PC-9 (cell line): ENCODE measurements at regions not wholly inside any gene's neighbourhood (a gene's known extent, or its start where the extent isn't known, plus 50 kb on each side); places are given as distances from the start of the nearest gene placed in this dataset.

Experiments
- BruUV-seq: library from RNA; stranded (reverse); fragments of 400-500 nt; replicated peaks from 2 replicates; lab custom pipeline; 2021; lab: Mats Ljungman, UMichigan
- CTCF ChIA-PET: fragments of 300-600 bp; sonication (Branson Sonifier 250); formaldehyde crosslinking; loops from one replicate; lab custom pipeline; 2022; ENCODE audit warnings: antibody characterized with exemption; lab: Charles Lee
- POLR2A ChIA-PET: fragments of 300-600 bp; sonication (Branson Sonifier 250); formaldehyde crosslinking; loops from one replicate; lab custom pipeline; 2022; ENCODE audit warnings: antibody characterized with exemption; ENCODE audit not compliant: unreplicated experiment; lab: Charles Lee
- DNase-seq, 2 experiments: peaks; one replicate each; pipeline versions ENCODE4 v3.0.0 to v3.0.0-alpha.2; 2015 to 2022; ENCODE audit warnings: mixed read lengths in 1 of 2
- H2AFZ ChIP-seq: fragments of 200-600 bp; sonication (generic); 2 replicates; pipeline ENCODE4 v1.8.1; 2017; ENCODE audit warnings: antibody characterized with exemption
- H3F3A ChIP-seq: fragments of 200-600 bp; sonication (generic); 2 replicates; pipeline ENCODE4 v1.8.1; 2017; ENCODE audit warnings: antibody characterized with exemption, mild to moderate bottlenecking, low read depth; ENCODE audit not compliant: insufficient read depth
- H3K27ac ChIP-seq: fragments of 200-600 bp; sonication (generic); 2 replicates; pipeline ENCODE4 v1.6.1; 2016; ENCODE audit warnings: mixed run types
- H3K27me3 ChIP-seq: fragments of 200-600 bp; sonication (generic); 2 replicates; pipeline ENCODE4 v1.6.1; 2016; ENCODE audit warnings: low read depth, mixed run types; ENCODE audit not compliant: insufficient read depth
- H3K36me3 ChIP-seq: fragments of 200-600 bp; sonication (generic); 2 replicates; pipeline ENCODE4 v1.6.1; 2016; ENCODE audit warnings: low read depth, mixed run types
- H3K4me1 ChIP-seq: fragments of 200-600 bp; sonication (generic); replicated peaks from 2 replicates; pipeline ENCODE4 v1.6.1; 2016; ENCODE audit warnings: mixed run types; ENCODE audit not compliant: insufficient read depth
- H3K4me2 ChIP-seq: fragments of 200-600 bp; sonication (generic); 2 replicates; pipeline ENCODE4 v1.6.1; 2017; ENCODE audit warnings: mixed run types
- H3K4me3 ChIP-seq: fragments of 200-600 bp; sonication (generic); 2 replicates; pipeline ENCODE4 v1.6.1; 2016; ENCODE audit warnings: mixed run types
- H3K79me2 ChIP-seq: fragments of 200-600 bp; sonication (generic); 2 replicates; pipeline ENCODE4 v1.6.1; 2017; ENCODE audit warnings: low read depth, mixed run types
- H3K9me2 ChIP-seq: fragments of 200-600 bp; sonication (generic); 2 replicates; pipeline ENCODE4 v1.8.1; 2017; ENCODE audit warnings: mild to moderate bottlenecking; ENCODE audit not compliant: insufficient read depth
- H3K9me3 ChIP-seq: fragments of 200-600 bp; sonication (generic); 2 replicates; pipeline ENCODE4 v1.8.1; 2016; ENCODE audit warnings: low read depth; ENCODE audit not compliant: insufficient read depth
- H4K20me1 ChIP-seq: fragments of 200-600 bp; sonication (generic); 2 replicates; pipeline ENCODE4 v1.8.1; 2017; ENCODE audit not compliant: insufficient read depth
- CTCF ChIP-seq: fragments of 200-600 bp; sonication (generic); conservative IDR thresholded peaks from 2 replicates; pipeline ENCODE4 v1.6.1; 2017; ENCODE audit warnings: mixed run types, antibody characterized with exemption, mild to moderate bottlenecking, moderate library complexity
- EZH2 ChIP-seq: fragments of 200-600 bp; sonication (generic); IDR thresholded peaks from 2 replicates; pipeline ENCODE4 v1.8.0; 2017; ENCODE audit warnings: antibody characterized with exemption, low read depth
- intact Hi-C: fragments of 100-400 bp; cut with micrococcal nuclease; formaldehyde crosslinking; loops from one replicate; pipeline ENCODE4 v1.10.0; 2022; ENCODE audit not compliant: unreplicated experiment

- no peak overlapping the region for H3K27ac ChIP-seq
- H3K9me3 ChIP-seq = no peaks in the 10 kb centered on the region
- no peak for DNase-seq
- H3K4me1 ChIP-seq = no peaks in the 10 kb centered on the region
- no peak overlapping the region for H3K4me2 ChIP-seq
- intact Hi-C loops = no loop called here
- H3K4me3 ChIP-seq = no peak overlapping the region
- peaks cover 45% of the 10 kb centered on the region for H3K27me3 ChIP-seq
- H3K79me2 ChIP-seq = no peaks in the 10 kb centered on the region
- H3F3A ChIP-seq = no peaks in the 10 kb centered on the region
- BruUV-seq = no TSS peak
- H3K36me3 ChIP-seq = no peaks in the 10 kb centered on the region
- no peaks in the 10 kb centered on the region for H3K9me2 ChIP-seq
- POLR2A ChIA-PET = no interaction called here
- H2AFZ ChIP-seq = no peak overlapping the region
- CTCF ChIA-PET = no interaction called here
- TF ChIP-seq CTCF (no peak), EZH2 (no peak)
- H4K20me1 ChIP-seq = 0 out of 2 replicates have a peak, but pooled peaks cover 3% of the 10 kb centered on the region
These were observed 184.7 kb upstream of the LINGO1 start for GRCh38 chr15:77817434-77817833.

DNA sequence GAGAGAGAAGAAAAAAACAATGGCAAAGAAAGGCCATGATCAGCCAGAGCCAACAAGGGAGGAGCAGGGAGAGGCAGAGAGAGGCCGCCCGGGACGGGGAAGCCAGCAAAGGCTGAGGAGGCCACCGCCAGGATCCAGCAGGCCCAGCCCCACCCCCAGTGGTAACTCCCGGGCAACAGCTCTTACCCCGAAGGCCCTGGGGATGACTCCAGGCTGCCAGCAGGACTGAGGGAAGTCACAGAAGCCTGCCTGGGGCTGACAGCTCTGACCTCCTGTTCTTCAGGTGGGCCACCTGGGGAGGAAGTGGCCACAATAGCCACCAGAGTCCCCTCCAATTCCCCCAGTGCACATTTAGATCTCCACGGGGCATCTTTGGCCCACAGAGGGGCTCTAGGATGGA, 184.3 kb upstream of the LINGO1 start:
- Histone ChIP-seq H2AFZ (no peak overlapping the region), H3K4me3 (no peak overlapping the region), H3K79me2 (no peaks in the 10 kb centered on the region), H3K9me3 (no peaks in the 10 kb centered on the region), H3K9me2 (no peaks in the 10 kb centered on the region), H3K4me1 (no peaks in the 10 kb centered on the region), H3F3A (no peaks in the 10 kb centered on the region), H3K4me2 (no peak overlapping the region), H4K20me1 (0 out of 2 replicates have a peak, but pooled peaks cover 3% of the 10 kb centered on the region), H3K36me3 (no peaks in the 10 kb centered on the region), H3K27me3 (peaks cover 45% of the 10 kb centered on the region), H3K27ac (no peak overlapping the region)
- BruUV-seq = no TSS peak
- DNase-seq = no peak
- intact Hi-C loops = no loop called here
- TF ChIP-seq CTCF (no peak), EZH2 (no peak)
- POLR2A ChIA-PET = no interaction called here
- CTCF ChIA-PET = no interaction called here

GRCh38 chr15:77815015-77815414, 182.3 kb upstream of the LINGO1 start:
- Histone ChIP-seq H3K4me2 (no peak overlapping the region), H4K20me1 (no peaks in the 10 kb centered on the region), H3K4me3 (no peak overlapping the region), H3K4me1 (no peaks in the 10 kb centered on the region), H3K9me2 (no peaks in the 10 kb centered on the region), H3K9me3 (no peaks in the 10 kb centered on the region), H3K27me3 (peaks cover 29% of the 10 kb centered on the region; the same call in 1 of the 2 replicates), H3K36me3 (no peaks in the 10 kb centered on the region), H3F3A (no peaks in the 10 kb centered on the region), H3K27ac (no peak overlapping the region), H3K79me2 (no peaks in the 10 kb centered on the region), H2AFZ (no peak overlapping the region)
- intact Hi-C loops = no loop called here
- CTCF ChIA-PET = no interaction called here
- no peak for DNase-seq
- BruUV-seq = no TSS peak
- POLR2A ChIA-PET = interaction anchor here (0.6 kb wide), 1 partner anchor 1743 kb away, joined by 4 read pairs; no protein-coding TSS in a partner anchor
- TF ChIP-seq CTCF = no peak
- TF ChIP-seq EZH2 = no peak
